ENCODE measurements at regions not wholly inside any gene's neighbourhood (a gene's known extent, or its start where the extent isn't known, plus 50 kb on each side); places are given as distances from the start of the nearest gene placed in this dataset.
"Not testable (repeated sequence)": the region's sequence is repeated elsewhere in the genome, so short reads cannot be mapped to it uniquely, and the experiment has no call there.

GRCh38 chr1:144140243-144140642 lies 168.5 kb upstream of the FAM72C start:
- not testable (repeated sequence) for DNase-seq (ENCODE audit: extremely low read depth in 1 of 2, low read depth in 1 of 2)

DNA sequence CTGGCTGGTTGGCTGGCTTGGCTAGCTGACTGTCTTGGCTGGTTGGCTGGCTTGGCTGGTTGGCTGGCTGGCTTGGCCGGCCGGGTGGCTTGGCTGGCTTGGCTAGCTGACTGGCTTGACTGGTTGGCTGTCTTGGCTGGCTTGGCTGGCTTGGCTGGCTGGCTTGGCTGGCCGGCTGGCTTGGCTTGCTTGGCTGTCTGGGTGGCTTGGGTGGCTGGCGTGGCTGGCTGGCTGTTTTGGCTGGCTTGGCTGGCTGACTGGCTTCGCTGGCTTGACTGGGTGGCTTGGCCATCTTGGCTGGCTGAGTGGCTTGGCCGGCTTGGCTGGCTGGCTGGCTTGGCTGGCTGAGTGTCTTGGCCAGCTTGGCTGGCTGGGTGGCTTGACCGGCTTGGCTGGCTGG lies 133.2 kb upstream of the FAM72C start:
- not testable (repeated sequence) for DNase-seq (ENCODE audit: extremely low read depth in 1 of 2, low read depth in 1 of 2)

- not testable (repeated sequence) for DNase-seq (ENCODE audit: extremely low read depth in 1 of 2, low read depth in 1 of 2)
Observed at GRCh38 chr1:144104000-144104677, 132.4 kb upstream of the FAM72C start.

- not testable (repeated sequence) for DNase-seq (ENCODE audit: extremely low read depth in 1 of 2, low read depth in 1 of 2)
Observed at GRCh38 chr1:144103156-144103880, 131.5 kb upstream of the FAM72C start.

GRCh38 chr1:144102046-144102745 lies 130.4 kb upstream of the FAM72C start:
- not testable (repeated sequence) for DNase-seq (ENCODE audit: extremely low read depth in 1 of 2, low read depth in 1 of 2)

DNA sequence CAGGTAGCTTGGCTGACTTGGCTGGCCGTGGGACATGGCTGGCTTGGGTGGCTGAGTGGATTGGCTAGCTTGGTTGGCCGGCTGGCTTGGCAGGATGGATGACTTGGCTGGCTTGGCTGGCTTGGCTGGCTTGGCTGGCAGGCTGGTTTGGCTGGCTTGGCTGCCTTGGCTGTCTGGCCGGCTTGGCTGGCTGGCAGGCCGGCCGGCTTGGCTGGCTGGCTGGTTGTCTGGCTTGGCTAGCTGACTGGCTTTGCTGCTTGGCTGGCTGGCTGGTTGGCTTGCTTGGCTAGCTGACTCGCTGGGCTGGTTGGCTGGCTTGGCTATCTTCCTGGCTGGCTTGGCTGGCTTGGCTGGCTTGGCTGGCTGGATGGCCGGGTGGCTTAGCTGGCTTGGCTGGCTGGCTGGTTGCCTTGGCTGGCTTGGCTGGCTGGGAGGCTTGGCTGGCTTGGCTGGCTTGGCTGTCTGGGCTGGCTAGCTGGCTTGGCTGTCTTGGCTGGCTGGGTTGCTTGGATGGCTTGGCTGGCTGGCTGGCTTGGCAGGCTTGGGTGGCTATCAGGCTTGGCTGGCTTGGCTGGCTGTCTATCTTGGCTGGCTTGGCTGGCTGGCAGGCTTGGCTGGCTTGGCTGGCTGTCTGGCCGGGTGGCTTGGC lies 129.7 kb upstream of the FAM72C start:
- DNase-seq (ENCODE audit: extremely low read depth in 1 of 2, low read depth in 1 of 2) = no peak

- not testable (repeated sequence) for DNase-seq (ENCODE audit: extremely low read depth in 1 of 2, low read depth in 1 of 2)
Observed at GRCh38 chr1:144077167-144077841, 105.5 kb upstream of the FAM72C start.

DNA sequence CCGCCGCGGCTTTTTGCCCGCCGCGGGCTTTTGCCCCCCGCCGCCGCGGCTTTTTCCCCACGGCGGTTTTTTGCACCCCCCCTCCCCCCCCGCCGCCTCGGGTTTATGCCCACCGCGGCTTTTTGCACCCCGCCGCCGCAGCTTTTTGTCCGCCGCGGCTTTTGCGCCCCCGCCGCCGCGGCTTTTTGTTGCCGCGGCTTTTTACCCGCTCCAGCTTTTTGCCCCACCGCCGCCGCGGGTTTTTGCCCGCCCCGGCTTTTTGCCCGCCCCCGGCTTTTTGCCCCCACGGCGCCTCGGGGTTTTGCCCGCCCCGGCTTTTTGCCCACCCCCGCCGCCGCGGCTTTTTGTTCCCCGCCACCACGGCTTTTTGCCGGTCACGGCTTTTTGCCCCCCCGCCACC lies 104.9 kb upstream of the FAM72C start:
- not testable (repeated sequence) for DNase-seq (ENCODE audit: extremely low read depth in 1 of 2, low read depth in 1 of 2)

- not testable (repeated sequence) for DNase-seq (ENCODE audit: extremely low read depth in 1 of 2, low read depth in 1 of 2)
Observed at GRCh38 chr1:144070394-144071053, 98.7 kb upstream of the FAM72C start.

GRCh38 chr1:144067042-144067441 lies 95.3 kb upstream of the FAM72C start:
- not testable (repeated sequence) for DNase-seq (ENCODE audit: extremely low read depth in 1 of 2, low read depth in 1 of 2)

- DNase-seq (ENCODE audit: extremely low read depth in 1 of 2, low read depth in 1 of 2) = not testable (repeated sequence)
Observed at GRCh38 chr1:144066071-144066813, 94.5 kb upstream of the FAM72C start.

- not testable (repeated sequence) for DNase-seq (ENCODE audit: extremely low read depth in 1 of 2, low read depth in 1 of 2)
Observed at GRCh38 chr1:144065299-144066060, 93.7 kb upstream of the FAM72C start.

GRCh38 chr1:144049365-144049764 lies 77.6 kb upstream of the FAM72C start:
- not testable (repeated sequence) for DNase-seq (ENCODE audit: extremely low read depth in 1 of 2, low read depth in 1 of 2)

DNA sequence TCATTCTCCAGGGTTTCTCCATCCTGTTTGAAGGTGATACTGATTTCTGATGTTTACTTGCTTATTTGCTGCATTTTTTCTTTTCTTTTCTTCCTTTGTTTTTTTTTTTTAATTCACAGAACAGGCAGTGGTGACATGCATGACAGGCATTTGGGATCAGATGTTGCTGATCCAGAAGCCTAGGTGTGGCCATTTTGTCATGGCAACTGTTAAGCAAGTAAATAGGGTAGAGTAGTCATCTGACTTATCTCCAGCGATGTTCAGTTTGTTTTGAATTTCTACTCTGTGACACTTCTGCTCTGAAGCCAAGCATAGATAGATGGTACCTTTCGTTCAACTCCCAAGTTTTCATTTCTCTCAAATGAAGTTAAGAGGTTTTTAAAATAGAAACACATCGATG lies 74.9 kb upstream of the FAM72C start:
- not testable (repeated sequence) for DNase-seq (ENCODE audit: extremely low read depth in 1 of 2, low read depth in 1 of 2)

DNA sequence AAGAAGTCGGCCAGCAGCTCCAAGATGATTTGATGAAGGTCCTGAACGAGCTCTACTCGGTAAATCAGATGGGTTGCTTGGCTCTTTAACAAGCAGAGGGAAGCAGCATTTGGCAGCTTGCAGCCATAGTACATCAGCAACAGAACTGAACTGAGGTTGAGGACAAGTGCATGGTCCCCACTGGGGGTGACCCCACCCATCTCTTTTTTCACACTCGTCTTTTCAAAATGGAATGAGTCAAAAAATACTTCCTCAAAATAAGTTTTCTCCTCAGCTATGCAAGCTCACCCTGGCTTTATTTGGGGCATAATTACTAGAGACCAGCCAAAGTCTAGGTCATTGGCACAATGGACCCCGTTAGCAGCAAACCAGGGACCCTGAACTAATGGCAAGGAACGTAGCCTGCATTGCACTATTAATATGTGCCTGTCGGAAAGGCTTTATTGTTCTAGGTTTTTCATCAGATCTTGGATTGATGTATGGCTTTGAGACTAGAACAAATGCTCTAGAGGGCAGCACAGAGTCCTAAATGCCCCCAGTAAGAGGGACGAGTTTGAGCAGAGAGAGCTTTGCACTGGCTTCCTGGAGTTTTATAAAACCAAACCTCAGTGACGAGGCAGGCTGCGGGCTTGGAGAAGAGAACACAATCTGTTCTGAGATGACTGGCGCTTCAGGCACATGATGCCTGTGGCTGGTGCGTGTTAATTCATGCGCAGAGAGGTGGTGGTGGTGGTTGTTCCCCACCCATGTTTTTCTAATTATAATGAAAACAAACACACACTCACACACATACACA lies 74.2 kb upstream of the FAM72C start:
- DNase-seq (ENCODE audit: extremely low read depth in 1 of 2, low read depth in 1 of 2) = peak in 1 of 2 donors; percentile 13

DNA sequence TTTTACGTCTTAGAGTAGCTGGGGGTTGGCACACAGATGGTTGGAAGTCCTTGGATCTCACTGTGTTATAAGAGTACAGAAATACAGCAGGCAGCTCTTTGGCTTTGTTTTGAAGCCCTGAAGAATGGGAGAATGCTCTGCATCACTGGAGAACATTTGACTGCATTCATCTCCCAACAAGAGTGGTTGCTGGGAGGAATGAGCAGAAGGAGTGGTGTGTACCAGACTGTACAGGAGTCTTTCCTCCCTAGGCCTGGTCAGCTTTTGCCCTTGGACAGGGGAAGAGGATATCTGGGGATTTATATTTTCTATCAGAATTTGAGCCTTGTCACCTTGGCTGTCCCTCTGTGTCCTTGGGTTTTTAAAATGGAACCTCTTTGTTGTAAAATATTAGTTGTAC lies 70.5 kb upstream of the FAM72C start:
- not testable (repeated sequence) for DNase-seq (ENCODE audit: extremely low read depth in 1 of 2, low read depth in 1 of 2)

DNA sequence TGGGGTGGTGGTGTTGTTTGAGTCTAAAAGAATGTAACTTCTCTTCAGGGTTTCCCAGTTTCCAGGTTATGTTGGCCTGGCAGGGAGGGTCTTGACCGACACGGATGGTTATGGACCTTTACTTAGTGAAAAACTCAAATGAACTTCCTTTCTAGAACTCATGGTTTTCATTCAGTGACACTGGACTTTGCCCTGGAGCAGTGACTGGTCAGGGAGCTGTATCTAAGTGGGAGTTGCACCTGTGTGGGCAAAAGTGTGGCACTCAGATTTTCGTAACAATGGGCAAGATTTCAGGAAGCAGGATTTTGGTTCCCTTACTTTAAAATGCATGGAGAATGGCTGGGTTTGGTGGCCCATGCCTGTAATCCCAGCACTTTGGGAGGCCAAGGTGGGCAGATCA lies 68.5 kb upstream of the FAM72C start:
- DNase-seq (ENCODE audit: extremely low read depth in 1 of 2, low read depth in 1 of 2) = not testable (repeated sequence)

DNA sequence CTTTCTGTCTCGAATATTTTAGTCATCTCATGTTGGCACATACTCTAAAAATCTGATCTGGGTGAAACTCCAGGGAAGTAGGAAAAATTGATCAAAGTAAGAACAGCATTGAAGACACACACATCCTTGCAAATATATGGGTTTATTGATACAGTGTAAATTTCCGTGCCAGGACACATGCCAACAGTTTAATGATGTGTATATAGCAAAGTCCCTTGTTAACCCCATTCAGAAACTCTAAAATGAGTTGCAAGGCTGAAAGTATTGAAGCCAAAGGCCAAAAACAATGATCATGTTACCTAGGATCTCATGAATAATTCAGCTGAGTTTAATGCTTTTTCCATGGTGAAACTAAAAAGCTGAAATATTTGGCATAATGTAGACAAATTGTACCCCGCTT lies 62.3 kb upstream of the FAM72C start:
- DNase-seq (ENCODE audit: extremely low read depth in 1 of 2, low read depth in 1 of 2) = not testable (repeated sequence)
